HG02588 (cell line): ENCODE measurements at regions not wholly inside any gene's neighbourhood (a gene's known extent, or its start where the extent isn't known, plus 50 kb on each side); places are given as distances from the start of the nearest gene placed in this dataset.
"Not testable (repeated sequence)": the region's sequence is repeated elsewhere in the genome, so short reads cannot be mapped to it uniquely, and the experiment has no call there.

ENCODE experiments used
- ATAC-seq: cut with Tn5 transposase; IDR thresholded peaks from one replicate; pipeline ENCODE4 v1.9.1; 2021; ENCODE audit warnings: mild to moderate bottlenecking, moderate library complexity; ENCODE audit not compliant: unreplicated experiment

- no peak for ATAC-seq
These were observed 811.5 kb upstream of the FRG1 start for GRCh38 chr4:189129044-189129694.

- no peak for ATAC-seq
These were observed 809.6 kb upstream of the FRG1 start for GRCh38 chr4:189131118-189131517.

GRCh38 chr4:189136462-189136861, 804.2 kb upstream of the FRG1 start:
- ATAC-seq, result no peak

- no peak for ATAC-seq
These were observed 797.3 kb upstream of the FRG1 start for GRCh38 chr4:189143263-189143952.

- ATAC-seq, result no peak
These were observed 793.4 kb upstream of the FRG1 start for GRCh38 chr4:189147005-189147929.

- not testable (repeated sequence) for ATAC-seq
These were observed 785.6 kb upstream of the FRG1 start for GRCh38 chr4:189155083-189155482.

- no peak for ATAC-seq
These were observed 778.4 kb upstream of the FRG1 start for GRCh38 chr4:189162073-189162789.

GRCh38 chr4:189162888-189163287, 777.8 kb upstream of the FRG1 start:
- no peak for ATAC-seq

- no peak for ATAC-seq
These were observed 764.7 kb upstream of the FRG1 start for GRCh38 chr4:189176002-189176401.

GRCh38 chr4:189177130-189177529, 763.5 kb upstream of the FRG1 start:
- ATAC-seq, result no peak

GRCh38 chr4:189178125-189178746, 762.4 kb upstream of the FRG1 start:
- ATAC-seq, result no peak

- ATAC-seq, result no peak
These were observed 754.8 kb upstream of the FRG1 start for GRCh38 chr4:189185810-189186432.

GRCh38 chr4:189187531-189188052, 753.1 kb upstream of the FRG1 start:
- no peak for ATAC-seq

GRCh38 chr4:189198624-189199023, 742.0 kb upstream of the FRG1 start:
- ATAC-seq, result no peak

GRCh38 chr4:189200353-189200752, 740.3 kb upstream of the FRG1 start:
- ATAC-seq, result no peak

- no peak for ATAC-seq
These were observed 738.3 kb upstream of the FRG1 start for GRCh38 chr4:189202182-189202868.

GRCh38 chr4:189202869-189203271, 737.8 kb upstream of the FRG1 start:
- ATAC-seq, result no peak

- no peak for ATAC-seq
These were observed 736.1 kb upstream of the FRG1 start for GRCh38 chr4:189204616-189205015.

- ATAC-seq, result no peak
These were observed 733.7 kb upstream of the FRG1 start for GRCh38 chr4:189206953-189207352.
